ENCODE measurements at regions not wholly inside any gene's neighbourhood (a gene's known extent, or its start where the extent isn't known, plus 50 kb on each side); places are given as distances from the start of the nearest gene placed in this dataset.

DNA sequence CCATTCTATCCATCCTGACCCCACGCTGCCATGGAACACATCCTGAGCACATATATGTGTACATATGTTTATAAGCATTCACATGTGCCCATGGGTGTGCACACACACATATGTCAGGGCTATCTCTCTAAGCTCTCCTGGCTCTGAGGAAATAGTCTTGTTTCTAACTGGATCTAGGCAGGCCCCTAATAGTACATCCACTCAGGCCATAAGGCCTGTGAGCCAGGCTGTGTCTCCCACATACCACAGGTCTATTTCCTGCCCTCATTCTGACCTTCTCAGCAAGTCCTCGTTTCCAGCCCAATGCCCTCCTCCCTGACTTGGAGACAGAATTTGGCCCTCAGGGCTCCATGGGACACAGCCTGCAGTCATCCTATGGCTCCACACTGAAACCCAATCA is 284.8 kb upstream of the CTNNB1 start:
- TF ChIP-seq EZH2 (IDR thresholded peaks at IDR 0.05; ENCODE audit: low read length, missing control alignments): no peak
- TF ChIP-seq, protein P1, sequence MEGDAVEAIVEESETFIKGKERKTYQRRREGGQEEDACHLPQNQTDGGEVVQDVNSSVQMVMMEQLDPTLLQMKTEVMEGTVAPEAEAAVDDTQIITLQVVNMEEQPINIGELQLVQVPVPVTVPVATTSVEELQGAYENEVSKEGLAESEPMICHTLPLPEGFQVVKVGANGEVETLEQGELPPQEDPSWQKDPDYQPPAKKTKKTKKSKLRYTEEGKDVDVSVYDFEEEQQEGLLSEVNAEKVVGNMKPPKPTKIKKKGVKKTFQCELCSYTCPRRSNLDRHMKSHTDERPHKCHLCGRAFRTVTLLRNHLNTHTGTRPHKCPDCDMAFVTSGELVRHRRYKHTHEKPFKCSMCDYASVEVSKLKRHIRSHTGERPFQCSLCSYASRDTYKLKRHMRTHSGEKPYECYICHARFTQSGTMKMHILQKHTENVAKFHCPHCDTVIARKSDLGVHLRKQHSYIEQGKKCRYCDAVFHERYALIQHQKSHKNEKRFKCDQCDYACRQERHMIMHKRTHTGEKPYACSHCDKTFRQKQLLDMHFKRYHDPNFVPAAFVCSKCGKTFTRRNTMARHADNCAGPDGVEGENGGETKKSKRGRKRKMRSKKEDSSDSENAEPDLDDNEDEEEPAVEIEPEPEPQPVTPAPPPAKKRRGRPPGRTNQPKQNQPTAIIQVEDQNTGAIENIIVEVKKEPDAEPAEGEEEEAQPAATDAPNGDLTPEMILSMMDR (conservative IDR thresholded peaks at IDR 0.05 in 1 of 2, IDR thresholded peaks at IDR 0.05 in 1 of 2; ENCODE audit: low read depth in 1 of 2, low read length in 2 of 2): no peak

All from fibroblast of lung (primary cell).